Aorta (tissue), 5 donors: ENCODE measurements at regions not wholly inside any gene's neighbourhood (a gene's known extent, or its start where the extent isn't known, plus 50 kb on each side); places are given as distances from the start of the nearest gene placed in this dataset.
"Not testable (repeated sequence)": the region's sequence is repeated elsewhere in the genome, so short reads cannot be mapped to it uniquely, and the experiment has no call there.

Experiments
- ATAC-seq: fragments of 200-7000 bp; cut with Tn5 transposase; one replicate; pipeline ENCODE4 v1.9.1; 2022; ENCODE audit warnings: moderate library complexity; ENCODE audit not compliant: low FRiP score
- DNase-seq, 2 donors: peaks; one replicate each; pipeline ENCODE4 v3.0.0-alpha.2; 2020
- H3K27ac ChIP-seq, 2 donors: one replicate each; pipeline ENCODE4 v1.5.1; 2013; ENCODE audit warnings: low read length in 2 of 2, mild to moderate bottlenecking in 2 of 2, moderate library complexity in 2 of 2, control low read depth in 1 of 2, inconsistent platforms in 1 of 2, low read depth in 1 of 2
- H3K27me3 ChIP-seq, 2 donors: one replicate each; pipeline ENCODE4 v1.6.1; 2013; ENCODE audit warnings: control low read depth in 1 of 2, low read length in 1 of 2, mild to moderate bottlenecking in 1 of 2, moderate library complexity in 1 of 2; ENCODE audit not compliant: insufficient read depth in 2 of 2, control insufficient read depth in 1 of 2
- H3K36me3 ChIP-seq, 2 donors: one replicate each; pipeline ENCODE4 v1.6.1; 2013; ENCODE audit warnings: control low read depth in 1 of 2, low read length in 1 of 2, mild to moderate bottlenecking in 1 of 2; ENCODE audit not compliant: insufficient read depth in 2 of 2, control insufficient read depth in 1 of 2
- H3K4me1 ChIP-seq, 2 donors: one replicate each; pipeline ENCODE4 v1.6.1; 2013; ENCODE audit warnings: low read length in 2 of 2, control low read depth in 1 of 2, mild to moderate bottlenecking in 1 of 2, moderate library complexity in 1 of 2; ENCODE audit not compliant: insufficient read depth in 2 of 2, control insufficient read depth in 1 of 2
- H3K4me3 ChIP-seq, 2 donors: one replicate each; pipeline ENCODE4 v1.5.1; 2013; ENCODE audit warnings: low read length in 2 of 2, control low read depth in 1 of 2, mild to moderate bottlenecking in 1 of 2
- H3K9me3 ChIP-seq: one replicate; pipeline ENCODE4 v1.6.1; 2013; ENCODE audit warnings: mild to moderate bottlenecking, low read length; ENCODE audit not compliant: control insufficient read depth
- WGBS, 2 donors: extraction: QIAGEN DNeasy Blood & Tissue Kit; methylation state at CpG; one replicate each; pipeline ENCODE4 v1.1.7; 2013; 5-methylcytosine and 5-hydroxymethylcytosine counted together
- intact Hi-C, 2 donors: fragments of 100-400 bp; cut with DNase I; formaldehyde crosslinking; loops; one replicate each; pipeline versions ENCODE4 v1.14.2 to v1.15.0; 2022
- donor health status: healthy with polysubstance abuse.
- donor health status: Bipolar disorder and iron deficiency.
- donor health status: DM: no; HTN: no; CAD: no.
- donor health status: DM: no; HTN: no; CAD: no.
- donor health status: DM: yes; HTN: yes; CAD: no.

- no peak for ATAC-seq
- no peak overlapping the region for H3K27ac ChIP-seq
- intact Hi-C loops, result no loop called here
- H3K27me3 ChIP-seq, result no peaks in the 10 kb centered on the region
- 43 to 44% methylated on average over 3 of the region's 3 CpGs for WGBS, 2 donors
- H3K4me3 ChIP-seq, result no peak overlapping the region
- no peaks in the 10 kb centered on the region for H3K36me3 ChIP-seq
- peaks cover 2% of the 10 kb centered on the region for H3K9me3 ChIP-seq
- no peaks in the 10 kb centered on the region for H3K4me1 ChIP-seq
- DNase-seq, result no peak
These were observed 115.0 kb downstream of the TSEN15 start for GRCh38 chr1:184166485-184166884.

- intact Hi-C loops, result no loop called here
- Histone ChIP-seq H3K9me3 (peaks cover 2% of the 10 kb centered on the region), H3K4me3 (no peak overlapping the region), H3K4me1 (no peaks in the 10 kb centered on the region), H3K27me3 (no peaks in the 10 kb centered on the region), H3K27ac (no peak overlapping the region), H3K36me3 (no peaks in the 10 kb centered on the region)
- ATAC-seq (no peak), DNase-seq (no peak)
- 9 to 25% methylated on average over 1 of the region's 1 CpG for WGBS, 2 donors
These were observed 115.8 kb downstream of the TSEN15 start for GRCh38 chr1:184167352-184167751.

GRCh38 chr1:184170719-184171118, 119.2 kb downstream of the TSEN15 start:
- Histone ChIP-seq H3K9me3 (no peaks in the 10 kb centered on the region), H3K27ac (no peak overlapping the region), H3K4me3 (no peak overlapping the region), H3K27me3 (no peaks in the 10 kb centered on the region), H3K4me1 (no peaks in the 10 kb centered on the region), H3K36me3 (no peaks in the 10 kb centered on the region)
- no peak for ATAC-seq
- DNase-seq, result no peak
- intact Hi-C loops, result no loop called here

- 88 to 89% methylated on average over 2 of the region's 2 CpGs for WGBS, 2 donors
- H3K9me3 ChIP-seq, result no peaks in the 10 kb centered on the region
- no peaks in the 10 kb centered on the region for H3K4me1 ChIP-seq
- no peaks in the 10 kb centered on the region for H3K36me3 ChIP-seq
- H3K27me3 ChIP-seq, result no peaks in the 10 kb centered on the region
- no peak overlapping the region for H3K4me3 ChIP-seq
- DNase-seq (no peak), ATAC-seq (no peak)
- no peak overlapping the region for H3K27ac ChIP-seq
- intact Hi-C loops, result no loop called here
These were observed 124.5 kb downstream of the TSEN15 start for GRCh38 chr1:184176058-184176457.

GRCh38 chr1:184181044-184181443, 129.5 kb downstream of the TSEN15 start:
- H3K27me3 ChIP-seq, result no peaks in the 10 kb centered on the region
- ATAC-seq, result no peak
- DNase-seq, result no peak
- intact Hi-C loops, result no loop called here
- no peak overlapping the region for H3K4me3 ChIP-seq
- H3K27ac ChIP-seq, result no peak overlapping the region
- 94 to 95% methylated on average over 2 of the region's 2 CpGs for WGBS, 2 donors
- H3K36me3 ChIP-seq, result no peaks in the 10 kb centered on the region
- no peaks in the 10 kb centered on the region for H3K4me1 ChIP-seq
- no peaks in the 10 kb centered on the region for H3K9me3 ChIP-seq

- H3K36me3 ChIP-seq, result no peaks in the 10 kb centered on the region
- peaks cover 1% of the 10 kb centered on the region for H3K9me3 ChIP-seq
- no peak overlapping the region for H3K4me3 ChIP-seq
- DNase-seq (no peak), ATAC-seq (no peak)
- no peaks in the 10 kb centered on the region for H3K4me1 ChIP-seq
- WGBS, 2 donors, result 93 to 94% methylated on average over 3 of the region's 3 CpGs
- no peak overlapping the region for H3K27ac ChIP-seq
- H3K27me3 ChIP-seq, result no peaks in the 10 kb centered on the region
- intact Hi-C loops, result no loop called here
These were observed 132.4 kb downstream of the TSEN15 start for GRCh38 chr1:184183919-184184318.

GRCh38 chr1:184184614-184185013, 133.1 kb downstream of the TSEN15 start:
- H3K27me3 ChIP-seq, H3K4me1 ChIP-seq, intact Hi-C loops, H3K27ac ChIP-seq, H3K4me3 ChIP-seq, ATAC-seq, H3K9me3 ChIP-seq, DNase-seq, H3K36me3 ChIP-seq: not testable (repeated sequence)
- WGBS, 2 donors, result 97 to 98% methylated on average over 2 to 3 of the region's 3 CpGs

GRCh38 chr1:184185347-184185746, 133.8 kb downstream of the TSEN15 start:
- H3K27ac ChIP-seq, result no peak overlapping the region
- intact Hi-C loops, result no loop called here
- ATAC-seq, result no peak
- no peaks in the 10 kb centered on the region for H3K36me3 ChIP-seq
- H3K4me3 ChIP-seq, result no peak overlapping the region
- DNase-seq, result no peak
- H3K9me3 ChIP-seq, result peaks cover 1% of the 10 kb centered on the region
- no peaks in the 10 kb centered on the region for H3K4me1 ChIP-seq
- no peaks in the 10 kb centered on the region for H3K27me3 ChIP-seq
- 98 to 99% methylated on average over 3 of the region's 3 CpGs for WGBS, 2 donors

GRCh38 chr1:184186167-184186566, 134.6 kb downstream of the TSEN15 start:
- no peaks in the 10 kb centered on the region for H3K27me3 ChIP-seq
- intact Hi-C loops, result no loop called here
- H3K36me3 ChIP-seq, result no peaks in the 10 kb centered on the region
- DNase-seq (no peak), ATAC-seq (no peak)
- no peak overlapping the region for H3K27ac ChIP-seq
- no peaks in the 10 kb centered on the region for H3K4me1 ChIP-seq
- H3K9me3 ChIP-seq, result peaks cover 1% of the 10 kb centered on the region
- H3K4me3 ChIP-seq, result no peak overlapping the region
